GM23338 (cell line): ENCODE measurements at regions not wholly inside any gene's neighbourhood (a gene's known extent, or its start where the extent isn't known, plus 50 kb on each side); places are given as distances from the start of the nearest gene placed in this dataset.
A peak's percentile ranks its signal among the peaks of the same experiment; 100 is the strongest.

Experiments used
- ATAC-seq: fragments of 200-7000 bp; cut with Tn5 transposase; 3 replicates; pipeline ENCODE4 v1.9.1; 2020
- DNase-seq: peaks from one replicate; pipeline ENCODE4 v3.0.0-alpha.2; 2015; ENCODE audit warnings: low spot score
- H2AFZ ChIP-seq: fragments of 200-600 bp; sonication (generic); 2 replicates; pipeline ENCODE4 v1.8.0; 2016; ENCODE audit warnings: antibody characterized with exemption, mild to moderate bottlenecking, moderate library complexity
- H3F3A ChIP-seq: fragments of 200-600 bp; sonication (generic); replicated peaks from 2 replicates; pipeline ENCODE4 v1.8.0; 2017; ENCODE audit warnings: antibody characterized with exemption, mixed run types, low read depth
- H3K27ac ChIP-seq: fragments of 200-600 bp; sonication (generic); 2 replicates; pipeline ENCODE4 v1.6.1; 2016; ENCODE audit warnings: low read depth
- H3K27me3 ChIP-seq: fragments of 200-600 bp; sonication (generic); 2 replicates; pipeline ENCODE4 v1.8.0; 2016; ENCODE audit warnings: mild to moderate bottlenecking, mixed run types, moderate library complexity; ENCODE audit not compliant: insufficient read depth
- H3K36me3 ChIP-seq: fragments of 200-600 bp; sonication (generic); 2 replicates; pipeline ENCODE4 v1.8.0; 2016; ENCODE audit warnings: mild to moderate bottlenecking; ENCODE audit not compliant: insufficient read depth
- H3K4me1 ChIP-seq: fragments of 200-600 bp; sonication (generic); 2 replicates; pipeline ENCODE4 v1.8.0; 2016; ENCODE audit warnings: mild to moderate bottlenecking, moderate library complexity; ENCODE audit not compliant: insufficient read depth
- H3K4me2 ChIP-seq: fragments of 200-600 bp; sonication (generic); 2 replicates; pipeline ENCODE4 v1.7.1; 2017; ENCODE audit warnings: mixed run types
- H3K4me3 ChIP-seq: fragments of 200-600 bp; sonication (generic); 2 replicates; pipeline ENCODE4 v1.6.1; 2016; ENCODE audit warnings: mixed run types
- H3K79me2 ChIP-seq: fragments of 200-600 bp; sonication (generic); replicated peaks from 2 replicates; pipeline ENCODE4 v1.8.0; 2017; ENCODE audit warnings: mild to moderate bottlenecking; ENCODE audit not compliant: insufficient read depth
- H3K9me2 ChIP-seq: fragments of 200-600 bp; sonication (generic); 2 replicates; pipeline ENCODE4 v1.8.0; 2017; ENCODE audit not compliant: insufficient read depth
- H4K20me1 ChIP-seq: fragments of 200-600 bp; sonication (generic); replicated peaks from 2 replicates; pipeline ENCODE4 v1.8.0; 2017; ENCODE audit warnings: mild to moderate bottlenecking; ENCODE audit not compliant: insufficient read depth
- H3K27ac Mint-ChIP-seq: 2 replicates; pipeline ENCODE4 v1.8.0; 2020; ENCODE audit warnings: inconsistent platforms, mild to moderate bottlenecking, moderate library complexity, mixed read lengths
- H3K27me3 Mint-ChIP-seq: 3 replicates; pipeline ENCODE4 v1.8.0; 2022; ENCODE audit warnings: low read depth, mild to moderate bottlenecking, moderate library complexity, mixed read lengths, inconsistent platforms; ENCODE audit not compliant: insufficient read depth, poor library complexity
- H3K36me3 Mint-ChIP-seq: 3 replicates; pipeline ENCODE4 v1.8.0; 2021; ENCODE audit warnings: low read depth, mild to moderate bottlenecking, inconsistent platforms, moderate library complexity, mixed read lengths
- H3K4me1 Mint-ChIP-seq: 3 replicates; pipeline ENCODE4 v1.8.0; 2020; ENCODE audit warnings: mild to moderate bottlenecking, inconsistent platforms, mixed read lengths
- H3K4me3 Mint-ChIP-seq: 3 replicates; pipeline ENCODE4 v1.8.0; 2021; ENCODE audit warnings: moderate library complexity, mild to moderate bottlenecking, inconsistent platforms, mixed read lengths
- H3K9me3 Mint-ChIP-seq: 3 replicates; pipeline ENCODE4 v1.8.0; 2020; ENCODE audit warnings: moderate library complexity, mild to moderate bottlenecking, inconsistent platforms, mixed read lengths
- CREB1 ChIP-seq: fragments of 250-450 bp; sonication (Bioruptor Pico); IDR thresholded peaks from 2 replicates; pipeline ENCODE4 v1.5.0; 2020; ENCODE audit warnings: low read depth, mild to moderate bottlenecking, moderate library complexity
- ETS1 ChIP-seq: IDR thresholded peaks from 2 replicates; pipeline ENCODE4 v1.6.1; 2016; ENCODE audit warnings: antibody characterized with exemption
- EZH2 ChIP-seq: fragments of 200-600 bp; sonication (generic); IDR thresholded peaks from one replicate; pipeline ENCODE4 v1.8.0; 2017; ENCODE audit warnings: antibody characterized with exemption, mild to moderate bottlenecking, low read depth; ENCODE audit not compliant: unreplicated experiment
- EZH2phosphoT487 ChIP-seq: fragments of 200-600 bp; sonication (generic); IDR thresholded peaks from one replicate; pipeline ENCODE4 v1.8.1; 2018; ENCODE audit warnings: antibody characterized with exemption; ENCODE audit not compliant: unreplicated experiment
- JUNB ChIP-seq: IDR thresholded peaks from one replicate; pipeline ENCODE4 v1.6.1; 2016; ENCODE audit warnings: antibody characterized with exemption; ENCODE audit not compliant: unreplicated experiment
- NANOG ChIP-seq: IDR thresholded peaks from 2 replicates; pipeline ENCODE4 v1.6.1; 2016; ENCODE audit warnings: antibody characterized with exemption, borderline replicate concordance
- POLR2AphosphoS5 ChIP-seq: IDR thresholded peaks from 2 replicates; pipeline ENCODE4 v1.6.1; 2016; ENCODE audit warnings: antibody characterized with exemption, low read depth
- STAT1 ChIP-seq: IDR thresholded peaks from one replicate; pipeline ENCODE4 v1.6.1; 2016; ENCODE audit warnings: antibody characterized with exemption; ENCODE audit not compliant: unreplicated experiment
- ZNF114 ChIP-seq: fragments of 250-450 bp; sonication (Bioruptor Pico); IDR thresholded peaks from 2 replicates; pipeline ENCODE4 v1.5.0; 2020; ENCODE audit warnings: mild to moderate bottlenecking, moderate library complexity
- ZNF331 ChIP-seq: fragments of 250-450 bp; sonication (Bioruptor Pico); IDR thresholded peaks from 2 replicates; pipeline ENCODE4 v1.5.0; 2020; ENCODE audit warnings: low read depth, mild to moderate bottlenecking, moderate library complexity
- TF ChIP-seq, protein P1 (sequence below), 2 experiments: fragments of 200-600 bp in 1 of 2; sonication (generic) in 1 of 2; conservative IDR thresholded peaks; 2 replicates each; pipeline versions ENCODE4 v1.5.1 to v1.6.1; 2016 to 2017; ENCODE audit warnings: antibody characterized with exemption in 2 of 2, low read depth in 2 of 2, mild to moderate bottlenecking in 2 of 2, moderate library complexity in 1 of 2
- TF ChIP-seq, protein P2 (sequence below): IDR thresholded peaks from one replicate; pipeline ENCODE4 v1.6.1; 2018; ENCODE audit warnings: antibody characterized with exemption; ENCODE audit not compliant: unreplicated experiment

DNA sequence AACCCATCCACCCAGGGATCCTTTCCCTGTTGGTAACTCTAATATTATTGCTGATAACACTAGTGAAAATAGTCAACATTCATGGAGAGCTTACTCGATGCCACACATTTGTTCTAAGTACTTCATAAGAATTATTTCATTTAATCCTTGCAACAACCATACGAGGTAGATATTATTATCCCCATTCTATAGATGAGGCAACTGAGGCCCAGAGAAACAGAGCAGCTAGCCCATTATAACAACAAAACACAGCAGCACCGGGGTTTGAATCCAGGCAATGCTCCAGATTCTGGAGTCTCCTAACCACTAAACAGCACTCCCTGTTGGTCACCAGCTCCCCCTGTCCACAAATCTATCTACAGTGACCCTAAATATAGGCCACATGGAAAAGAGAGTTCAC, 90.4 kb upstream of the PKDCC start:
- Histone ChIP-seq H3F3A (no peaks in the 10 kb centered on the region), H2AFZ (no peak overlapping the region), H3K4me3 (no peak overlapping the region), H3K27me3 (no peaks in the 10 kb centered on the region), H3K4me2 (no peak overlapping the region), H3K4me1 (0 out of 2 replicates have a peak, but pooled peaks cover 4% of the 10 kb centered on the region), H3K9me2 (no peaks in the 10 kb centered on the region), H4K20me1 (no peaks in the 10 kb centered on the region), H3K36me3 (no peaks in the 10 kb centered on the region), H3K27ac (no peak overlapping the region), H3K79me2 (no peaks in the 10 kb centered on the region)
- Mint-ChIP-seq H3K9me3 (no peaks in the 10 kb centered on the region), H3K27ac (no peak overlapping the region), H3K4me3 (no peak overlapping the region), H3K36me3 (no peaks in the 10 kb centered on the region), H3K4me1 (peaks cover 11% of the 10 kb centered on the region), H3K27me3 (peaks cover 4% of the 10 kb centered on the region)
- TF ChIP-seq, protein P1, sequence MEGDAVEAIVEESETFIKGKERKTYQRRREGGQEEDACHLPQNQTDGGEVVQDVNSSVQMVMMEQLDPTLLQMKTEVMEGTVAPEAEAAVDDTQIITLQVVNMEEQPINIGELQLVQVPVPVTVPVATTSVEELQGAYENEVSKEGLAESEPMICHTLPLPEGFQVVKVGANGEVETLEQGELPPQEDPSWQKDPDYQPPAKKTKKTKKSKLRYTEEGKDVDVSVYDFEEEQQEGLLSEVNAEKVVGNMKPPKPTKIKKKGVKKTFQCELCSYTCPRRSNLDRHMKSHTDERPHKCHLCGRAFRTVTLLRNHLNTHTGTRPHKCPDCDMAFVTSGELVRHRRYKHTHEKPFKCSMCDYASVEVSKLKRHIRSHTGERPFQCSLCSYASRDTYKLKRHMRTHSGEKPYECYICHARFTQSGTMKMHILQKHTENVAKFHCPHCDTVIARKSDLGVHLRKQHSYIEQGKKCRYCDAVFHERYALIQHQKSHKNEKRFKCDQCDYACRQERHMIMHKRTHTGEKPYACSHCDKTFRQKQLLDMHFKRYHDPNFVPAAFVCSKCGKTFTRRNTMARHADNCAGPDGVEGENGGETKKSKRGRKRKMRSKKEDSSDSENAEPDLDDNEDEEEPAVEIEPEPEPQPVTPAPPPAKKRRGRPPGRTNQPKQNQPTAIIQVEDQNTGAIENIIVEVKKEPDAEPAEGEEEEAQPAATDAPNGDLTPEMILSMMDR (conservative IDR thresholded peaks at IDR 0.05; ENCODE audit: low read depth in 2 of 2) = peak in 1 of 2 experiments; percentile 28; a peak in 2 of 4 replicates
- TF ChIP-seq, protein P2, sequence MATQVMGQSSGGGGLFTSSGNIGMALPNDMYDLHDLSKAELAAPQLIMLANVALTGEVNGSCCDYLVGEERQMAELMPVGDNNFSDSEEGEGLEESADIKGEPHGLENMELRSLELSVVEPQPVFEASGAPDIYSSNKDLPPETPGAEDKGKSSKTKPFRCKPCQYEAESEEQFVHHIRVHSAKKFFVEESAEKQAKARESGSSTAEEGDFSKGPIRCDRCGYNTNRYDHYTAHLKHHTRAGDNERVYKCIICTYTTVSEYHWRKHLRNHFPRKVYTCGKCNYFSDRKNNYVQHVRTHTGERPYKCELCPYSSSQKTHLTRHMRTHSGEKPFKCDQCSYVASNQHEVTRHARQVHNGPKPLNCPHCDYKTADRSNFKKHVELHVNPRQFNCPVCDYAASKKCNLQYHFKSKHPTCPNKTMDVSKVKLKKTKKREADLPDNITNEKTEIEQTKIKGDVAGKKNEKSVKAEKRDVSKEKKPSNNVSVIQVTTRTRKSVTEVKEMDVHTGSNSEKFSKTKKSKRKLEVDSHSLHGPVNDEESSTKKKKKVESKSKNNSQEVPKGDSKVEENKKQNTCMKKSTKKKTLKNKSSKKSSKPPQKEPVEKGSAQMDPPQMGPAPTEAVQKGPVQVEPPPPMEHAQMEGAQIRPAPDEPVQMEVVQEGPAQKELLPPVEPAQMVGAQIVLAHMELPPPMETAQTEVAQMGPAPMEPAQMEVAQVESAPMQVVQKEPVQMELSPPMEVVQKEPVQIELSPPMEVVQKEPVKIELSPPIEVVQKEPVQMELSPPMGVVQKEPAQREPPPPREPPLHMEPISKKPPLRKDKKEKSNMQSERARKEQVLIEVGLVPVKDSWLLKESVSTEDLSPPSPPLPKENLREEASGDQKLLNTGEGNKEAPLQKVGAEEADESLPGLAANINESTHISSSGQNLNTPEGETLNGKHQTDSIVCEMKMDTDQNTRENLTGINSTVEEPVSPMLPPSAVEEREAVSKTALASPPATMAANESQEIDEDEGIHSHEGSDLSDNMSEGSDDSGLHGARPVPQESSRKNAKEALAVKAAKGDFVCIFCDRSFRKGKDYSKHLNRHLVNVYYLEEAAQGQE = no peak
- DNase-seq = no peak
- ATAC-seq = no peak

- Histone ChIP-seq H3K4me2 (no peak overlapping the region), H2AFZ (no peak overlapping the region), H4K20me1 (no peaks in the 10 kb centered on the region), H3K27ac (no peak overlapping the region), H3K4me3 (no peak overlapping the region), H3K9me2 (no peaks in the 10 kb centered on the region), H3K27me3 (no peaks in the 10 kb centered on the region), H3K4me1 (peaks cover 11% of the 10 kb centered on the region; the same call in 1 of the 2 replicates), H3K79me2 (no peaks in the 10 kb centered on the region), H3F3A (no peaks in the 10 kb centered on the region), H3K36me3 (no peaks in the 10 kb centered on the region)
- DNase-seq (no peak), ATAC-seq (no peak)
- H3K9me3 Mint-ChIP-seq = no peaks in the 10 kb centered on the region
- H3K4me3 Mint-ChIP-seq = no peak overlapping the region
- peaks cover 2% of the 10 kb centered on the region for H3K27me3 Mint-ChIP-seq
- no peaks in the 10 kb centered on the region for H3K36me3 Mint-ChIP-seq
- H3K27ac Mint-ChIP-seq = no peak overlapping the region
- H3K4me1 Mint-ChIP-seq = peaks cover 19% of the 10 kb centered on the region
- TF ChIP-seq NANOG (no peak), ETS1 (no peak), ZNF114 (CRISPR knock-in tag) (no peak), STAT1 (no peak), ZNF331 (CRISPR knock-in tag) (no peak), EZH2 (no peak), CREB1 (CRISPR knock-in tag) (no peak), EZH2phosphoT487 (no peak), JUNB (no peak), POLR2AphosphoS5 (no peak)
- TF ChIP-seq, protein P1 (conservative IDR thresholded peaks at IDR 0.05; ENCODE audit: low read depth in 2 of 2) = no peak
- TF ChIP-seq, protein P2 = no peak
Measured at GRCh38 chr2:41958251-41958650, 89.6 kb upstream of the PKDCC start.
